Activated naive CD8-positive, alpha-beta T cell treated with anti-CD3 and anti-CD28 coated beads, Interleukin-2, amount 10 ng/mL, durations not matched to agents 7 days and 5 days (primary cell): ENCODE measurements at regions not wholly inside any gene's neighbourhood (a gene's known extent, or its start where the extent isn't known, plus 50 kb on each side); places are given as distances from the start of the nearest gene placed in this dataset.
"Not testable (repeated sequence)": the region's sequence is repeated elsewhere in the genome, so short reads cannot be mapped to it uniquely, and the experiment has no call there.

Source experiments
- ATAC-seq: fragments of 150-1000 bp; cut with Tn5 transposase; one replicate; pipeline ENCODE4 v1.10.0; 2021; ENCODE audit warnings: low read depth, moderate library complexity
- POLR2A ChIA-PET: fragments of 350-600 bp; sonication (Branson Sonifier 250); formaldehyde crosslinking; loops from one replicate; lab custom pipeline; 2021; ENCODE audit warnings: antibody characterized with exemption; lab: Charles Lee
- DNase-seq: peaks from one replicate; pipeline ENCODE4 v3.0.0; 2021
- H3K27ac Mint-ChIP-seq: one replicate; pipeline ENCODE4 v1.8.0; 2022; ENCODE audit warnings: mild to moderate bottlenecking, mixed read lengths
- H3K27me3 Mint-ChIP-seq: one replicate; pipeline ENCODE4 v1.8.0; 2022; ENCODE audit warnings: mild to moderate bottlenecking, moderate library complexity, mixed read lengths
- H3K36me3 Mint-ChIP-seq: one replicate; pipeline ENCODE4 v1.8.0; 2021; ENCODE audit warnings: mild to moderate bottlenecking, mixed read lengths
- H3K4me1 Mint-ChIP-seq: one replicate; pipeline ENCODE4 v1.8.0; 2021; ENCODE audit warnings: mixed read lengths
- H3K4me3 Mint-ChIP-seq: one replicate; pipeline ENCODE4 v1.8.0; 2022; ENCODE audit warnings: mild to moderate bottlenecking, moderate library complexity, mixed read lengths
- H3K9me3 Mint-ChIP-seq: one replicate; pipeline ENCODE4 v1.8.0; 2021; ENCODE audit warnings: mixed read lengths

GRCh38 chr10:124193309-124193696 is 99.9 kb upstream of the CHST15 start:
- no peaks in the 10 kb centered on the region for H3K9me3 Mint-ChIP-seq
- peaks cover 30% of the 10 kb centered on the region for H3K27me3 Mint-ChIP-seq
- H3K36me3 Mint-ChIP-seq, result no peaks in the 10 kb centered on the region

DNA sequence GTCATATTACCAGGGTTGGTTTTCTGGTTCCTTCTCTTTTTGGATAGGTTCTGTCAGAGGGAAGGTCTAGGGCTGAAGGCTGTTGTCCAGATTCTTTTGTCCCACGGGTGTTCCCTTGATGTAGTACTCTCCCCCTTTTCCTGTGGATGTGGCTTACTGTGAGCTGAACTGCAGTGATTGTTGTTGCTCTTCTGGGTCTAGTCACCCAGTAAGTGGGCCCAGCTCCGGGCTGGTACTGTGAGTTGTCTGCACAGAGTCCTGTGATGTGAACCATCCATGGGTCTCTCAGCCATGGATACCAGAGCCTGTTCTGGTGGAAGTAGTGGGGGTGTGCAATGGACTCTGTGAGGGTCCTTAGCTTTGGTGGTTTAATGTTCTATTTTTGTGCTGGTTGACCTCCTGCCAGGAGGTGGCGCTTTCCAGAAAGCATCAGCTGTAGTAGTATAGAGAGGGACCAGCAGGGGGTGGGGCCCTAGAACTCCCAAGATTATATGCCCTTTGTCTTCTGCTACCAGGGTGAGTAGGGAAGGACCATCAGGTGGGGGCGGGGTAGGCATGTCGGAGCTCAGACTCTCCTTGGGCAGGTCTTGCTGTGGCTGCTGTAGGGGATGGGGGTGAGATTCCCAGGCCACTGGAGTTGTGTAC is 99.4 kb upstream of the CHST15 start:
- ATAC-seq, DNase-seq, H3K36me3 Mint-ChIP-seq, H3K4me3 Mint-ChIP-seq, POLR2A ChIA-PET, H3K27ac Mint-ChIP-seq, H3K4me1 Mint-ChIP-seq, H3K9me3 Mint-ChIP-seq: not testable (repeated sequence)
- peaks cover 31% of the 10 kb centered on the region for H3K27me3 Mint-ChIP-seq

More at GRCh38 chr10:124193309-124193696, 99.9 kb upstream of the CHST15 start:
- no peak for ATAC-seq
- DNase-seq, result no peak
- POLR2A ChIA-PET, result no interaction called here
- H3K4me3 Mint-ChIP-seq, result no peak overlapping the region
- H3K4me1 Mint-ChIP-seq, result peaks cover 3% of the 10 kb centered on the region
- no peak overlapping the region for H3K27ac Mint-ChIP-seq

DNA sequence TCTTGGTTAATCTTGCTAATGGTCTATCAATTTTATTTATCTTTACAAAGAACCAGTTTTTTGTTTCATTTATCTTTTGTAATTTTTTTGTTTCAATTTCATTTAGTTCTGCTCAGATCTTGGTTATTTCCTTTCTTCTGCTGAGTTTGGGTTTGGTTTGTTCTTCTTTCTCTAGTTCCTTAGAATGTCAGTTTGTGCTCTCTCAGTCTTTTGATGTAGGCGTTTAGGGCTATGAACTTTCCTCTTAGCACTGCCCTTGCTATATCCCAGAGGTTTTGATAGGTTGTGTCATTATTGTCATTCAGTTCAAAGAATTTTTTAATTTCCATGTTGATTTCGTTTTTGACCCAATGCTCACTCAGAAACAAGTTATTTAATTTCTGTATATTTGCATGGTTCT is 97.1 kb upstream of the CHST15 start:
- H3K27me3 Mint-ChIP-seq, result peaks cover 31% of the 10 kb centered on the region
- ATAC-seq, H3K27ac Mint-ChIP-seq, H3K4me1 Mint-ChIP-seq, H3K36me3 Mint-ChIP-seq, H3K9me3 Mint-ChIP-seq, DNase-seq, POLR2A ChIA-PET, H3K4me3 Mint-ChIP-seq: not testable (repeated sequence)

DNA sequence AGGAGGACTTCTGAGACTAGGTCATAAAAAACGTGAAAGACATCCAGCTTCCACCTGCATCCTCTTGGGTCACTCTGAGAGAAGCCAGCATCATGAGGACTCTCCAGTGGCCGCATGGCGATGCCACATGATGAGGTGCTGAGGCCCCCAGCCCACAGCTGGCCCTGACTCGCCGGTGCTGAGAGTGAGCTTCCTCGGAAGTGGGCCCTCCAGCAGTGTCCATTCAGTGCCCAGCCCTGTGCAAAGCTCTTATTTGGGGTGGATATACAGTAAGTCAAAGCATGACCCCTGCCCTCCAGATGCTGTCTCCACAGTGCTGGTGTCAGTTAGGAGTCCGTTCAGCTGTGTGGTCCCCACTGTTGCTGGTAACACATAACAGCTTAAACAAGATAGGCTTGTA is 93.6 kb upstream of the CHST15 start:
- no peaks in the 10 kb centered on the region for H3K9me3 Mint-ChIP-seq
- no peak for ATAC-seq
- DNase-seq, result no peak
- H3K36me3 Mint-ChIP-seq, result no peaks in the 10 kb centered on the region
- H3K27me3 Mint-ChIP-seq, result peaks cover 22% of the 10 kb centered on the region
- H3K4me3 Mint-ChIP-seq, result no peak overlapping the region
- H3K4me1 Mint-ChIP-seq, result no peaks in the 10 kb centered on the region
- POLR2A ChIA-PET, result no interaction called here
- no peak overlapping the region for H3K27ac Mint-ChIP-seq

- H3K4me3 Mint-ChIP-seq, result no peak overlapping the region
- H3K4me1 Mint-ChIP-seq, result no peaks in the 10 kb centered on the region
Observed at GRCh38 chr10:124185084-124185483, 91.7 kb upstream of the CHST15 start.

GRCh38 chr10:124184208-124184830 is 90.9 kb upstream of the CHST15 start:
- no peak overlapping the region for H3K4me3 Mint-ChIP-seq
- H3K4me1 Mint-ChIP-seq, result no peaks in the 10 kb centered on the region
- no peak for ATAC-seq
- H3K36me3 Mint-ChIP-seq, result no peaks in the 10 kb centered on the region
- POLR2A ChIA-PET, result no interaction called here
- H3K27me3 Mint-ChIP-seq, result peaks cover 7% of the 10 kb centered on the region
- H3K9me3 Mint-ChIP-seq, result no peaks in the 10 kb centered on the region
- no peak for DNase-seq
- no peak overlapping the region for H3K27ac Mint-ChIP-seq

More at GRCh38 chr10:124185084-124185483, 91.7 kb upstream of the CHST15 start:
- peaks cover 11% of the 10 kb centered on the region for H3K27me3 Mint-ChIP-seq
- no peaks in the 10 kb centered on the region for H3K9me3 Mint-ChIP-seq
- H3K36me3 Mint-ChIP-seq, result no peaks in the 10 kb centered on the region
- DNase-seq (no peak), ATAC-seq (no peak)
- POLR2A ChIA-PET, result no interaction called here
- H3K27ac Mint-ChIP-seq, result no peak overlapping the region

- H3K27ac Mint-ChIP-seq, result no peak overlapping the region
- POLR2A ChIA-PET, result no interaction called here
- no peaks in the 10 kb centered on the region for H3K4me1 Mint-ChIP-seq
Observed at GRCh38 chr10:124183617-124184016, 90.2 kb upstream of the CHST15 start.

GRCh38 chr10:124182088-124182541 is 88.7 kb upstream of the CHST15 start:
- Mint-ChIP-seq H3K27me3 (no peaks in the 10 kb centered on the region), H3K36me3 (no peaks in the 10 kb centered on the region), H3K4me1 (no peaks in the 10 kb centered on the region), H3K9me3 (no peaks in the 10 kb centered on the region), H3K4me3 (no peak overlapping the region), H3K27ac (no peak overlapping the region)
- POLR2A ChIA-PET, result no interaction called here
- ATAC-seq (no peak), DNase-seq (no peak)

More at GRCh38 chr10:124183617-124184016, 90.2 kb upstream of the CHST15 start:
- DNase-seq (no peak), ATAC-seq (no peak)
- Mint-ChIP-seq H3K36me3 (no peaks in the 10 kb centered on the region), H3K4me3 (no peak overlapping the region), H3K27me3 (peaks cover 2% of the 10 kb centered on the region), H3K9me3 (no peaks in the 10 kb centered on the region)

GRCh38 chr10:124181656-124182055 is 88.3 kb upstream of the CHST15 start:
- H3K36me3 Mint-ChIP-seq, result no peaks in the 10 kb centered on the region
- POLR2A ChIA-PET, result no interaction called here
- H3K9me3 Mint-ChIP-seq, result no peaks in the 10 kb centered on the region
- H3K4me3 Mint-ChIP-seq, result no peak overlapping the region
- no peak for ATAC-seq
- no peak for DNase-seq
- H3K27ac Mint-ChIP-seq, result no peak overlapping the region
- H3K27me3 Mint-ChIP-seq, result no peaks in the 10 kb centered on the region
- H3K4me1 Mint-ChIP-seq, result no peaks in the 10 kb centered on the region

GRCh38 chr10:124180947-124181549 is 87.7 kb upstream of the CHST15 start:
- H3K4me3 Mint-ChIP-seq, result no peak overlapping the region
- H3K27ac Mint-ChIP-seq, result no peak overlapping the region
- peaks cover 3% of the 10 kb centered on the region for H3K27me3 Mint-ChIP-seq
- H3K4me1 Mint-ChIP-seq, result peaks cover 4% of the 10 kb centered on the region
- ATAC-seq, result no peak
- no peaks in the 10 kb centered on the region for H3K36me3 Mint-ChIP-seq
- no peak for DNase-seq
- POLR2A ChIA-PET, result no interaction called here
- H3K9me3 Mint-ChIP-seq, result no peaks in the 10 kb centered on the region

DNA sequence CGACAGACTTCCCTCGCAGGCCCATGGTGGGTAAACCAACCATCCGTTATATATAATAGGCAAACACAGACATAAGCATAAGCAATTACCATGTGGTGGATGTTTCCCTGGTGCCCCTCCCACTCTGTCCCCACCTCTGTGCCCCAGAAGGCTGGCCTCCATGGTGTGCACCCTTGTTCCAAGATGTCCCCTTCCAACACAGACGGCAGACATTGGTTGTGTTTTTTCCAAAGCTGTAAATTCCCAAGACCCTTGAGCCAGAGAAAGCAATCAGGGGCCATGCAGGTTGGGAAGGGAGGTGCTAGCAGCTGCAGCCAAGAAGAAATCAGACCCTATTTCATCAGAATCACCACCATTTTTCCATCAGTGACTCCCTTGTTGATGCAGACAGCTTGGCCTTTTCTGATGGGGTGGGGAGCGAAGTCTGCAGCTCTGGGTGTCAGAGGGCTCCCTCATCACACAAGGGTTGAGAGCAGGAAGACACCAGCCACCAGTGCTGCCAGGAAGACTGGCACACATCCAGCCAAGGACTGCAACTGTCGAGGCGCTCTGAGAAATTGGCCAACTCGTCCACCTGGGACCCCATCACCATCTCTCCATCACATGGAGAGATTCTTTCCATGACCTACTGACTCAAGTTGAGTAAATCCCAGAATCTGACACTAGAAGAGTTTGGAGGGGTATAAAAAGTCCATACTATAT is 86.8 kb upstream of the CHST15 start:
- no peaks in the 10 kb centered on the region for H3K9me3 Mint-ChIP-seq
- DNase-seq (no peak), ATAC-seq (no peak)
- H3K27ac Mint-ChIP-seq, result no peak overlapping the region
- H3K4me1 Mint-ChIP-seq, result peaks cover 7% of the 10 kb centered on the region
- POLR2A ChIA-PET, result no interaction called here
- no peaks in the 10 kb centered on the region for H3K36me3 Mint-ChIP-seq
- H3K4me3 Mint-ChIP-seq, result no peak overlapping the region
- H3K27me3 Mint-ChIP-seq, result peaks cover 6% of the 10 kb centered on the region

- H3K36me3 Mint-ChIP-seq, result no peaks in the 10 kb centered on the region
- DNase-seq, result no peak
- POLR2A ChIA-PET, result no interaction called here
- H3K9me3 Mint-ChIP-seq, result no peaks in the 10 kb centered on the region
- peaks cover 6% of the 10 kb centered on the region for H3K27me3 Mint-ChIP-seq
- H3K4me3 Mint-ChIP-seq, result no peak overlapping the region
- ATAC-seq, result no peak
- H3K27ac Mint-ChIP-seq, result no peak overlapping the region
- H3K4me1 Mint-ChIP-seq, result peaks cover 7% of the 10 kb centered on the region
Observed at GRCh38 chr10:124179308-124180043, 86.1 kb upstream of the CHST15 start.

GRCh38 chr10:124177180-124177518 is 83.8 kb upstream of the CHST15 start:
- no peak overlapping the region for H3K27ac Mint-ChIP-seq
- H3K36me3 Mint-ChIP-seq, result no peaks in the 10 kb centered on the region
- H3K4me3 Mint-ChIP-seq, result no peak overlapping the region
- peaks cover 6% of the 10 kb centered on the region for H3K27me3 Mint-ChIP-seq
- ATAC-seq (no peak), DNase-seq (no peak)
- no peaks in the 10 kb centered on the region for H3K9me3 Mint-ChIP-seq
- POLR2A ChIA-PET, result no interaction called here
- H3K4me1 Mint-ChIP-seq, result peaks cover 7% of the 10 kb centered on the region
